Heart left ventricle (tissue), 13 donors: ENCODE measurements at regions not wholly inside any gene's neighbourhood (a gene's known extent, or its start where the extent isn't known, plus 50 kb on each side); places are given as distances from the start of the nearest gene placed in this dataset.

Experiments used
- CTCF ChIP-seq, 12 donors: fragments of 200-600 bp; sonication (generic) in 4 of 12; IDR thresholded peaks; one replicate each; pipeline versions ENCODE4 v1.5.0 to v1.8.0; 2018 to 2022; ENCODE audit warnings: antibody characterized with exemption in 12 of 12, mild to moderate bottlenecking in 5 of 12
- POLR2A ChIP-seq, 2 donors: fragments of 450-650 bp; IDR thresholded peaks; one replicate each; pipeline ENCODE4 v1.6.1; 2017; ENCODE audit warnings: antibody characterized with exemption in 2 of 2, mild to moderate bottlenecking in 2 of 2, moderate library complexity in 2 of 2
- donor health status: ischemic (EF 13 %, LVEDD 7.1; RV severe dilation, severe dysfunction).
- donor health status: DM: no; HTN: yes; CAD: no.
- donor health status: DM: no; HTN: no; CAD: no.
- donor health status: ischemic (EF 25% LVEDD 6.9; RV normal size, moderate dysfunction).
- donor health status: ischemic (EF 25% LVEDD 5.7; RV mildly dilated, moderate dysfunction).
- donor health status: ischemic (EF 35%, LVEDD 5.7; RV mildly dilated, moderate dysfunction).
- donor health status: nonischemic (EF 11% LVEDD 7.7; RV severe dilation, severe dysfunction).
- donor health status: DM: yes; HTN: yes; CAD: no.
- donor health status: PGD.
- donor health status: ischemic (EF 29% LVEDD 5.4; RV normal size, mild dysfunction).
- donor health status: nonischemic (EF 23%, LVEDD 6.1; RV moderate dilation, normal function).

- no peak for TF ChIP-seq CTCF (IDR thresholded peaks at IDR 0.05)
- TF ChIP-seq POLR2A (IDR thresholded peaks at IDR 0.05), result no peak
Observed at GRCh38 chr13:74681891-74682290, 547.7 kb upstream of the KLF12 start.
